SU-DHL-6 (cell line): ENCODE measurements at regions not wholly inside any gene's neighbourhood (a gene's known extent, or its start where the extent isn't known, plus 50 kb on each side); places are given as distances from the start of the nearest gene placed in this dataset.

ENCODE experiments used
- H2AFZ ChIP-seq: fragments of 200-600 bp; sonication (generic); 2 replicates; pipeline ENCODE4 v1.6.1; 2014; ENCODE audit warnings: low read depth, mild to moderate bottlenecking, moderate library complexity, mixed read lengths, antibody characterized with exemption, low read length; ENCODE audit not compliant: severe bottlenecking
- H3F3A ChIP-seq: fragments of 200-600 bp; shearing (Covaris generic); 2 replicates; pipeline ENCODE4 v1.6.0; 2016; ENCODE audit warnings: antibody characterized with exemption, mild to moderate bottlenecking; ENCODE audit not compliant: insufficient read depth
- H3K27ac ChIP-seq: fragments of 200-600 bp; sonication (generic); 2 replicates; pipeline ENCODE4 v1.5.1; 2016; ENCODE audit warnings: low read depth, mild to moderate bottlenecking, low read length, moderate library complexity, mixed read lengths
- H3K27me3 ChIP-seq: fragments of 200-600 bp; sonication (generic), shearing (Covaris generic); 2 replicates; pipeline ENCODE4 v1.6.0; 2014; ENCODE audit warnings: mild to moderate bottlenecking, low read length
- H3K36me3 ChIP-seq: fragments of 200-600 bp; sonication (generic); 2 replicates; pipeline ENCODE4 v1.6.1; 2014; ENCODE audit warnings: mild to moderate bottlenecking, low read length, mixed read lengths
- H3K4me2 ChIP-seq: fragments of 300-600, 200-600 bp; shearing (Covaris generic), sonication (generic); 2 replicates; pipeline ENCODE4 v1.6.0; 2014; ENCODE audit warnings: low read length, low read depth, mild to moderate bottlenecking; ENCODE audit not compliant: poor library complexity, severe bottlenecking
- H3K4me3 ChIP-seq: fragments of 200-600 bp; sonication (generic); 2 replicates; pipeline ENCODE4 v1.5.1; 2014; ENCODE audit warnings: antibody characterized with exemption, low read length, mild to moderate bottlenecking, mixed read lengths; ENCODE audit not compliant: insufficient read depth, poor library complexity, severe bottlenecking
- H3K79me2 ChIP-seq: fragments of 200-600 bp; sonication (generic); 2 replicates; pipeline ENCODE4 v1.6.1; 2014; ENCODE audit warnings: mild to moderate bottlenecking, low read length, moderate library complexity; ENCODE audit not compliant: insufficient read depth
- H3K9ac ChIP-seq: fragments of 200-600 bp; sonication (generic); 2 replicates; pipeline ENCODE4 v1.7.0; 2014; ENCODE audit warnings: mild to moderate bottlenecking, low read length
- H3K9me2 ChIP-seq: fragments of 200-600 bp; sonication (generic); replicated peaks from 2 replicates; pipeline ENCODE4 v1.6.1; 2014; ENCODE audit warnings: low read length; ENCODE audit not compliant: insufficient read depth
- H3K9me3 ChIP-seq: fragments of 200-600 bp; sonication (generic); 2 replicates; pipeline ENCODE4 v1.6.1; 2014; ENCODE audit warnings: low read length, mixed read lengths; ENCODE audit not compliant: insufficient read depth
- H4K20me1 ChIP-seq: fragments of 200-600 bp; sonication (generic); 2 replicates; pipeline ENCODE4 v1.6.1; 2014; ENCODE audit warnings: low read depth, mild to moderate bottlenecking, antibody characterized with exemption, low read length, moderate library complexity, mixed read lengths
- EZH2phosphoT487 ChIP-seq: fragments of 200-600 bp; sonication (generic), shearing (Covaris generic); conservative IDR thresholded peaks from 2 replicates; pipeline ENCODE4 v1.6.1; 2018; ENCODE audit warnings: mild to moderate bottlenecking, antibody characterized with exemption, low read length, moderate library complexity, mixed read lengths
- TF ChIP-seq, protein P1 (sequence below): fragments of 200-600 bp; sonication (generic); IDR thresholded peaks from one replicate; pipeline ENCODE4 v1.5.1; 2017; ENCODE audit warnings: antibody characterized with exemption, mild to moderate bottlenecking, low read length, moderate library complexity; ENCODE audit not compliant: insufficient read depth, poor library complexity, severe bottlenecking

DNA sequence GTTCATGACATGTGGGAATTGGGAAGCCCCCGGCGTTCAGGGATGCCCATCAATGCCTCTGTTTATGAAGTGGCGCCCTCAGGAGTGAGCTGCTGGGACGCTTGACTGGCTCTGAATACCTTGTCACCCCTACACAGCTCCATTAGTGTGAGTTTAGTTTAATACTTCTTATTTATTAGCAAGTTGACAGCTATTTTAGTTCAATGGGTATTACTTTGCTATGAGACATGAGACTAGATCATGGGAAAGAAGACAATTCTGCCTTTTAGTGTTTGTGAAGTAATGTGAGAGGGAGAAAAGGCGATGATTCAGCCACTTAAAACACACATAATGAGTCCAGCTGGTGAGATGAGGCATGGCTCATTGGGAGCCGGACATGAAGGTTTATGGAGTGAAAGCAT, 678.5 kb downstream of the NR2F2 start:
- no peaks in the 10 kb centered on the region for H3K79me2 ChIP-seq
- H3K9me3 ChIP-seq = no peaks in the 10 kb centered on the region
- no peak overlapping the region for H3K4me2 ChIP-seq
- H3K4me3 ChIP-seq = no peak overlapping the region
- no peak for TF ChIP-seq EZH2phosphoT487
- TF ChIP-seq, protein P1, sequence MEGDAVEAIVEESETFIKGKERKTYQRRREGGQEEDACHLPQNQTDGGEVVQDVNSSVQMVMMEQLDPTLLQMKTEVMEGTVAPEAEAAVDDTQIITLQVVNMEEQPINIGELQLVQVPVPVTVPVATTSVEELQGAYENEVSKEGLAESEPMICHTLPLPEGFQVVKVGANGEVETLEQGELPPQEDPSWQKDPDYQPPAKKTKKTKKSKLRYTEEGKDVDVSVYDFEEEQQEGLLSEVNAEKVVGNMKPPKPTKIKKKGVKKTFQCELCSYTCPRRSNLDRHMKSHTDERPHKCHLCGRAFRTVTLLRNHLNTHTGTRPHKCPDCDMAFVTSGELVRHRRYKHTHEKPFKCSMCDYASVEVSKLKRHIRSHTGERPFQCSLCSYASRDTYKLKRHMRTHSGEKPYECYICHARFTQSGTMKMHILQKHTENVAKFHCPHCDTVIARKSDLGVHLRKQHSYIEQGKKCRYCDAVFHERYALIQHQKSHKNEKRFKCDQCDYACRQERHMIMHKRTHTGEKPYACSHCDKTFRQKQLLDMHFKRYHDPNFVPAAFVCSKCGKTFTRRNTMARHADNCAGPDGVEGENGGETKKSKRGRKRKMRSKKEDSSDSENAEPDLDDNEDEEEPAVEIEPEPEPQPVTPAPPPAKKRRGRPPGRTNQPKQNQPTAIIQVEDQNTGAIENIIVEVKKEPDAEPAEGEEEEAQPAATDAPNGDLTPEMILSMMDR = no peak
- H3K27me3 ChIP-seq = no peaks in the 10 kb centered on the region
- H3K27ac ChIP-seq = no peak overlapping the region
- H2AFZ ChIP-seq = no peak overlapping the region
- no peaks in the 10 kb centered on the region for H3K36me3 ChIP-seq
- no peak overlapping the region for H3K9ac ChIP-seq
- no peaks in the 10 kb centered on the region for H3F3A ChIP-seq
- H3K9me2 ChIP-seq = no peaks in the 10 kb centered on the region
- no peaks in the 10 kb centered on the region for H4K20me1 ChIP-seq

DNA sequence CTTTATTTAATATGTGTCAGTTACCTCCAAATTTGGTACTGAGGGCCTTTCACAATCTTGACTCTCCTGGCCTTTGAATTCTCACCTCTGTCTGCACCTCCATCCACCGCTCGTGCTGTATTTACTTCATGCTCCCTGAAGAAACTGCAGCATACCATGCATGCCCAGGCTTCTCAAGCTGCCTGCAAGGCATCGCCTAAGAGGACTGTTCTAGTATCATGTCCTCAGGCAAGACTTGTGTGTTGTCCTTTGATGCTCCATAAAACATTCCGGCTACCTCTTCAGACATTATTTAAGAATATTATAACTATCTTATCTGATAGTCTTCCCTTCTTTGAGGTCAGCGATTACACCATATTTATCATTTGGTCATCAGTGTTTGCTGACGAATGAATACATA, 682.5 kb downstream of the NR2F2 start:
- no peaks in the 10 kb centered on the region for H3K79me2 ChIP-seq
- H3K36me3 ChIP-seq = no peaks in the 10 kb centered on the region
- H3F3A ChIP-seq = no peaks in the 10 kb centered on the region
- no peaks in the 10 kb centered on the region for H3K27me3 ChIP-seq
- no peak overlapping the region for H3K27ac ChIP-seq
- H3K4me2 ChIP-seq = no peak overlapping the region
- H2AFZ ChIP-seq = no peak overlapping the region
- no peak overlapping the region for H3K4me3 ChIP-seq
- no peak overlapping the region for H3K9ac ChIP-seq
- H3K9me3 ChIP-seq = no peaks in the 10 kb centered on the region
- H4K20me1 ChIP-seq = no peaks in the 10 kb centered on the region
- no peak for TF ChIP-seq EZH2phosphoT487
- TF ChIP-seq, protein P1 = no peak
- H3K9me2 ChIP-seq = no peaks in the 10 kb centered on the region

DNA sequence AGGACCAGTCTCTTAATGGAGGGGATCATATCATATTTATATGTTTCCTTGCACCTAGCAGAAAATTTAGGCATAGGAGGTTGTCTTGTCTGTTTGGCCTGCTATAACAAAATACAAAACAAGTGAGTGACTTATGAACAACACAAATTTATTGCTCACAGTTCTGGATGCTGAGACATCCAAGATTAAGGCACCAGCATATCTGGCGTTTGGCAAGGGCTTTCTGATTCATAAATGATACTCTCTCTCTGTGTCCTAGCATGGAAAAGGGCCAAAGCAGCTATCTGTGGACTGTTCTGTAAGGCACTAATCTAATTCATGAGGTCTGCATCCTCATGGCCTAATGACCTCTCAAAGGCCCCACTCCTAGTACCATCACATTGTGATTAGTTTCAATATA, 683.0 kb downstream of the NR2F2 start:
- Histone ChIP-seq H3K9me3 (no peaks in the 10 kb centered on the region), H3K36me3 (no peaks in the 10 kb centered on the region), H3K27me3 (no peaks in the 10 kb centered on the region), H3K9ac (no peak overlapping the region), H3K27ac (no peak overlapping the region), H4K20me1 (no peaks in the 10 kb centered on the region), H3K79me2 (no peaks in the 10 kb centered on the region), H3K4me3 (no peak overlapping the region), H3K9me2 (no peaks in the 10 kb centered on the region), H3K4me2 (no peak overlapping the region), H2AFZ (no peak overlapping the region), H3F3A (no peaks in the 10 kb centered on the region)
- TF ChIP-seq, protein P1 = no peak
- TF ChIP-seq EZH2phosphoT487 = no peak
